ENCODE measurements at regions not wholly inside any gene's neighbourhood (a gene's known extent, or its start where the extent isn't known, plus 50 kb on each side); places are given as distances from the start of the nearest gene placed in this dataset.
"Not testable (repeated sequence)": the region's sequence is repeated elsewhere in the genome, so short reads cannot be mapped to it uniquely, and the experiment has no call there.

DNA sequence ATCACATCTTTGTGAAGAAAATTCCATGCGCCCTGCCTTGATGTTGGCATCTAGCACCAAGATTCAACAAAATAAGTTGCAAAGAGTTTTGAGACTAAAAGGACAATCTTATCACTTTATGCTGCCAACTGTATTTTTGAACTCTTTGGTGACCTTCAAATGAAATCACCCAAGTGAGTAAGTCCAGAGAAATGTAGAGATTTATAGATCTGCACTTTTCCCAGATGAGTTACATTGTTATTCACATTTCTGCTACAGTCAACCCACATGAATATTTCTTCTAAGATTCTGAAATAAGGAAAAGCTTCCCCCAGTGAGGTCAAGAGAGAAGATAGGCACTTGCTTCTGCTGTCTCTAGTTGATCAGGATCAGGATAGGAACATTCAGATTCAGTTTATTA lies 1034.2 kb downstream of the PRIM2 start:
- DNase-seq = not testable (repeated sequence)

GRCh38 chr6:58358452-58358851 lies 1041.0 kb downstream of the PRIM2 start:
- DNase-seq = not testable (repeated sequence)

- not testable (repeated sequence) for DNase-seq
Observed at GRCh38 chr6:58365856-58366255, 1048.4 kb downstream of the PRIM2 start.

DNA sequence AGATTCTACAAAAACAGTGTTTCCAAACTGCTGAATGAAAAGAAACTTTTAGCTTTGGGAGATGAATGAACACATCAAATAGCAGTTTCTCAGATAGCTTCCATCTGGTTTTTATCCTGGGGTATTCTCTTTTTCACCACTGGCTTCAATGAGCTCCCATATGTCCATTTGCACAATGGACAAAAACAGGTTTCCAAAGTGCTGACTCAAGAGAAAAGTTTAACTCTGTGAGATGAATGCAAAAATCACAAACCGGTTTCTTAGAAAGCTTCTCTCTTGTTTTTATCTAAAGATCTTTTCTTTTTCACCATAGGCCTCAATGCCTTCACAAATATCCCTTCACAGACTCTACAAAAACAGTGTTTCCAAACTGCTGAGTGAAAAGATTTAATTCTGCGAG lies 1089.2 kb downstream of the PRIM2 start:
- DNase-seq = not testable (repeated sequence)

GRCh38 chr6:58419321-58419720 lies 1101.9 kb downstream of the PRIM2 start:
- no peak for DNase-seq

Measured in muscle of back (tissue), 3 donors.